MM.1S (cell line): ENCODE measurements at regions not wholly inside any gene's neighbourhood (a gene's known extent, or its start where the extent isn't known, plus 50 kb on each side); places are given as distances from the start of the nearest gene placed in this dataset.

Experiments used
- CTCF ChIP-seq: fragments of 300-600 bp; sonication (generic); IDR thresholded peaks from 2 replicates; pipeline ENCODE4 v1.5.1; 2016; ENCODE audit warnings: antibody characterized with exemption, low read length, mixed read lengths
- EZH2 ChIP-seq: fragments of 300-600 bp; sonication (generic); optimal IDR thresholded peaks from 2 replicates; pipeline ENCODE3; 2017; ENCODE audit warnings: low read depth, mild to moderate bottlenecking, antibody characterized with exemption, low read length, mixed read lengths

GRCh38 chr1:30607723-30608122 lies 115.7 kb downstream of the MATN1 start:
- TF ChIP-seq CTCF (no peak), EZH2 (no peak)
